GM12873 (cell line): ENCODE measurements at regions not wholly inside any gene's neighbourhood (a gene's known extent, or its start where the extent isn't known, plus 50 kb on each side); places are given as distances from the start of the nearest gene placed in this dataset.

Source experiments
- TF ChIP-seq, protein P1 (sequence below): IDR thresholded peaks from 2 replicates; pipeline ENCODE4 v1.5.1; 2012; ENCODE audit warnings: low read depth, mild to moderate bottlenecking, moderate library complexity, low read length, control low read depth; ENCODE audit not compliant: insufficient read depth; ENCODE audit errors: missing control alignments

DNA sequence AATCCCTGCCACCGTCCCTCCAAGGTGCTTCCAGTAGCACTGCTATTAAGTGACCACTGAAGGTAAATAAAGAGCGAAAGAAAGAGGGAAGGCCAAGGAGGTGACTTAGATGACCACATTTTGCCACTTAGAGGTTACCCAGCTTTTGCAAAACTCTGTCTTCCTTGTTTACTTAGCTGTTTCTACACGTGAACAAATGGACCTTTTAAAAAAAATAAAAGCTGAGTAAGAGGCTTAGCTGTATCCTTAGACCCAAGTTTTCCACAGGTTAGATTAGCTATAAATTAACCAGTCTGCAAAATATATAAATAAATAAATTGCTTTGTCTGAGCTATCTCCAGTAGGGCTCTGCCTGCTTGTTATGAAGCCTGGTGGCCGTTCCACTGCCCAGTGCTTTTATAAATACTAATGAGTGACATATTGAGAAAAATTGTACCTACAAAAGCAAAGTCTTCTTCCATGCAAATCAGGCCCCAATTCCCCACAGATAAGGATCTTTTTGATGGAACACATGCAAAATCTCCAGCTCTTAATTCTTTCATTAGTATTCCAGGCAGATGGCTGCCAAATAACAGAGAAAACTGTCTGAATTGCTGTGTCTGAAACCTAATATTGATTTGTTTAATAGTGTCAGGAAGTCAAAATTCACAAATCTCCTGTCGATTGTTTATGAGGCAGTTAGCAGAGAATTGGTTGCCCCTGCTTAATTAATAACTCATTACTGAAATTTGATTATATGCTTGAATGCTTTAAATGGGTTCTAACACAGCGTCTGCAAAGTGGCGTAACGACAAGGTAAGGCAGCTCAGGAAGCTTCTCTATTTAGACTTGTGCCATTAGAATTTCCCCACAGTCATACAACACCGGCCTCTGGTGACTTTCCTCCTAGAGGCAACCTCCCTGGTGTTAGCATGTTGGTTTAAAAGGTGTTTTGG, 176.7 kb downstream of the EMX2 start:
- TF ChIP-seq, protein P1, sequence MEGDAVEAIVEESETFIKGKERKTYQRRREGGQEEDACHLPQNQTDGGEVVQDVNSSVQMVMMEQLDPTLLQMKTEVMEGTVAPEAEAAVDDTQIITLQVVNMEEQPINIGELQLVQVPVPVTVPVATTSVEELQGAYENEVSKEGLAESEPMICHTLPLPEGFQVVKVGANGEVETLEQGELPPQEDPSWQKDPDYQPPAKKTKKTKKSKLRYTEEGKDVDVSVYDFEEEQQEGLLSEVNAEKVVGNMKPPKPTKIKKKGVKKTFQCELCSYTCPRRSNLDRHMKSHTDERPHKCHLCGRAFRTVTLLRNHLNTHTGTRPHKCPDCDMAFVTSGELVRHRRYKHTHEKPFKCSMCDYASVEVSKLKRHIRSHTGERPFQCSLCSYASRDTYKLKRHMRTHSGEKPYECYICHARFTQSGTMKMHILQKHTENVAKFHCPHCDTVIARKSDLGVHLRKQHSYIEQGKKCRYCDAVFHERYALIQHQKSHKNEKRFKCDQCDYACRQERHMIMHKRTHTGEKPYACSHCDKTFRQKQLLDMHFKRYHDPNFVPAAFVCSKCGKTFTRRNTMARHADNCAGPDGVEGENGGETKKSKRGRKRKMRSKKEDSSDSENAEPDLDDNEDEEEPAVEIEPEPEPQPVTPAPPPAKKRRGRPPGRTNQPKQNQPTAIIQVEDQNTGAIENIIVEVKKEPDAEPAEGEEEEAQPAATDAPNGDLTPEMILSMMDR, result no peak

DNA sequence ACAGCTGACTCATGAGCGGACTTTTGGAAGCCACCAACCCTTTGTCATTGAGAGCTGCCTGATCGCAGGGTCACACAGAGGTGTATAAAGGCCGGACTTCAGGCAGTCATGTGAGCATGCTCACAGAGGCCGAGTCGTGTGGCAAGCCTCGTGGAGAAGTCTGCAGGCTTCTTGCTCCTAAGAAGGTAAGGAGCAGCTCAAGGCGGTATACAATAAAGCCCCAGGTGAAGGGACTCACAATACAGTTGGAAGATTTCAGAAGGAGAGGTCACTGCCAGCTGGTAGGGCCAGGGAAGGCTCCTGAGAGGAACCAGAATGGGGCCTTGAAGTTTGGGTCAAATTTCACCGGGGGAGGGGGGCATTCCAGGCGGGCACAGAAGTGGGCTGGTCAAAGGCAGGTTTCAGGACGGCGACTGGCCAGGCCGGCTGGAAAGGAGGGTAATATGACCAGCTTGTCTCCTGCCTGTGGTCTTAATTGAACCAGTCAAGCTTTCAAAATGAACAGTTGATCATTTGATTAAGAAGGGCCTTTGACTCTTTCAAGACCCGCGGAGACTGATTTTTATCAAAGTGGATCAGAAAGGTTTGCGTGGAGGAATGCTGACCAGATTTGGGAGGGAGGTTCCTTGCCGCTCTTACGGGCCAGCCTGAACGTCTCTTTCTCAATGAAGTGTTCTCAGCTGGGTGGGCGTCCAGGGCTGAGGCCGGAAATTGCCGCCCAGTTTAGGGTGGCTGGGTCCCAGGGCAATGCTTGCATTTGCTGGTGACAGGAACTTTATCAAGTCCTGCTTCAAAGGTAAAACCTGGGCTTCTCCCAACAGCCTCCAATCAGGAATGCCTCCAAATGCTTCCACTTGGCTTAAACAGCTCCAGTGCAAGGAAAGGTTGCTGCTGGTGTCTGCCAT, 178.6 kb downstream of the EMX2 start:
- TF ChIP-seq, protein P1, result no peak

GRCh38 chr10:117721873-117722272, 179.3 kb downstream of the EMX2 start:
- TF ChIP-seq, protein P1, result no peak

- TF ChIP-seq, protein P1, result no peak
These were observed 180.8 kb downstream of the EMX2 start for GRCh38 chr10:117723343-117723742.

GRCh38 chr10:117725993-117726392, 183.4 kb downstream of the EMX2 start:
- TF ChIP-seq, protein P1, result no peak

DNA sequence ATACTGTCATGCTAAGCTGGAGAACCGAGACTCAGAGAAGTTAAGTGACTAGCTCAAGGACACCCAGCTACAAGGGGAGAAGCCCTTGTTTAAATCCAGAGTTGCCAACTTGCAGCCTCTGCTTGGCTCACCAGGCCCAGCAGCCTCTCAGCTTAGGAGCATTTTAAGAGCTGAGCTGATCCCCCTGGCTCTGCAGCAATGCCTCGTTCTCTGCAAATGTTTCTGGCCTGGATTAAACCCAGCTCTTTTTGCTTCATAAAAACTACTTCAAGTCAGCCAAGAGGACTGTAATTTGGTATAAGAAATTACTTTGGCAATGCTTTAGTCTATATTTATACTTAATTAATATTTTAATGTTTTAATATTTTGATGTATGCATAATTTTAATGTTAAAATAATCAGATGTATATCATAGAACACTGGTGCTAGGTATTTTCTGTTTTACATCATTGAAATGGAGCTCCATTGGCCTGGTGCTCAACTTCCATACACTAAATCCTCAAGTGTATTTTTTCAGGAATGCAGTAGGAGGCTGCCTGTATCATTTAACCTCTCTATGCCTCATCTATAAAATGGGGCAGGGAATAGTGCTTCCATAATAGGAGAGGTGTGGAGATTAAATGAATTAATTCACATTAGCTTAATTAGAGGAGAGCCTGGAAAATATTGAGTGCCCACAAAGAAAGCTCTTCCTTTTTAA, 184.2 kb downstream of the EMX2 start:
- TF ChIP-seq, protein P1, result no peak
